Prostate gland (tissue), 2 donors: ENCODE measurements at regions not wholly inside any gene's neighbourhood (a gene's known extent, or its start where the extent isn't known, plus 50 kb on each side); places are given as distances from the start of the nearest gene placed in this dataset.

Source experiments
- DNase-seq: peaks from one replicate; pipeline ENCODE4 v3.0.0-alpha.2; 2019; ENCODE audit warnings: low spot score
- H3K27ac ChIP-seq, 2 donors: fragments of 200-600 bp; sonication (generic); 2 replicates each; pipeline ENCODE4 v1.5.1; 2017 to 2019
- H3K27me3 ChIP-seq: fragments of 200-600 bp; sonication (generic); replicated peaks from 2 replicates; pipeline ENCODE4 v1.5.1; 2019; ENCODE audit not compliant: insufficient read depth
- H3K36me3 ChIP-seq, 2 donors: fragments of 200-600 bp; sonication (generic); 1 replicate in 1 of 2; 2 replicates in 1 of 2; pipeline versions ENCODE4 v1.5.1 to v1.8.1; 2017 to 2019
- H3K4me1 ChIP-seq: fragments of 200-600 bp; sonication (generic); replicated peaks from 2 replicates; pipeline ENCODE4 v1.5.1; 2019
- H3K4me3 ChIP-seq, 2 donors: fragments of 200-600 bp; sonication (generic); 2 replicates each; pipeline ENCODE4 v1.5.1; 2017 to 2019
- H3K9me3 ChIP-seq: fragments of 200-600 bp; sonication (generic); 2 replicates; pipeline ENCODE4 v1.5.1; 2017
- CTCF ChIP-seq, 4 experiments: fragments of 200-600 bp in 2 of 4; fragments of 450-650 bp in 2 of 4; sonication (generic) in 2 of 4; IDR thresholded peaks; 1 replicate in 3 of 4; 2 replicates in 1 of 4; pipeline ENCODE4 v1.5.1; 2016 to 2019; ENCODE audit warnings: antibody characterized with exemption in 4 of 4, mild to moderate bottlenecking in 2 of 4, moderate library complexity in 2 of 4
- POLR2A ChIP-seq: fragments of 450-650 bp; IDR thresholded peaks from one replicate; pipeline ENCODE4 v1.6.1; 2016; ENCODE audit warnings: antibody characterized with exemption, mild to moderate bottlenecking
- POLR2AphosphoS5 ChIP-seq: sonication (generic); formaldehyde crosslinking; IDR thresholded peaks from one replicate; pipeline ENCODE4 v1.6.1; 2017; ENCODE audit warnings: antibody characterized with exemption
- WGBS: methylation state at CpG from one replicate; pipeline ENCODE4 v1.1.5; 2018; 5-methylcytosine and 5-hydroxymethylcytosine counted together
- intact Hi-C: fragments of 100-400 bp; cut with DNase I; formaldehyde crosslinking; loops from one replicate; pipeline ENCODE4 v1.14.2; 2022

GRCh38 chr1:218073062-218073461 is 212.0 kb upstream of the RRP15 start:
- DNase-seq, result no peak
- TF ChIP-seq POLR2A, result no peak
- no peak for TF ChIP-seq POLR2AphosphoS5
- TF ChIP-seq CTCF (IDR thresholded peaks at IDR 0.05), result no peak
- Histone ChIP-seq H3K9me3 (no peaks in the 10 kb centered on the region), H3K36me3 (no peaks in the 10 kb centered on the region), H3K4me3 (no peak overlapping the region), H3K4me1 (no peaks in the 10 kb centered on the region), H3K27ac (no peak overlapping the region), H3K27me3 (no peaks in the 10 kb centered on the region)
- intact Hi-C loops, result no loop called here

GRCh38 chr1:218078916-218079315 is 206.2 kb upstream of the RRP15 start:
- TF ChIP-seq POLR2AphosphoS5 (no peak), CTCF (IDR thresholded peaks at IDR 0.05) (no peak), POLR2A (no peak)
- H3K9me3 ChIP-seq, result no peaks in the 10 kb centered on the region
- 68% methylated on average over 3 of the region's 3 CpGs for WGBS

GRCh38 chr1:218079347-218079746 is 205.7 kb upstream of the RRP15 start:
- no peak for TF ChIP-seq CTCF (IDR thresholded peaks at IDR 0.05)
- no peak for TF ChIP-seq POLR2A
- TF ChIP-seq POLR2AphosphoS5, result no peak
- Histone ChIP-seq H3K9me3 (no peaks in the 10 kb centered on the region), H3K4me3 (no peak overlapping the region), H3K4me1 (no peaks in the 10 kb centered on the region), H3K27me3 (no peaks in the 10 kb centered on the region), H3K27ac (no peak overlapping the region), H3K36me3 (no peaks in the 10 kb centered on the region)
- intact Hi-C loops, result no loop called here
- DNase-seq, result no peak
- WGBS, result 53% methylated on average over 4 of the region's 4 CpGs

More at GRCh38 chr1:218078916-218079315, 206.2 kb upstream of the RRP15 start:
- H3K4me3 ChIP-seq, result no peak overlapping the region
- intact Hi-C loops, result no loop called here
- H3K4me1 ChIP-seq, result no peaks in the 10 kb centered on the region
- no peaks in the 10 kb centered on the region for H3K36me3 ChIP-seq
- no peak for DNase-seq
- H3K27ac ChIP-seq, result no peak overlapping the region
- H3K27me3 ChIP-seq, result no peaks in the 10 kb centered on the region

- 52% methylated on average over 5 of the region's 5 CpGs for WGBS
- no peak for TF ChIP-seq POLR2A
- no peak for TF ChIP-seq CTCF (IDR thresholded peaks at IDR 0.05)
- TF ChIP-seq POLR2AphosphoS5, result no peak
- DNase-seq, result no peak
- Histone ChIP-seq H3K9me3 (no peaks in the 10 kb centered on the region), H3K27me3 (no peaks in the 10 kb centered on the region), H3K36me3 (no peaks in the 10 kb centered on the region), H3K4me1 (no peaks in the 10 kb centered on the region), H3K27ac (no peak overlapping the region), H3K4me3 (no peak overlapping the region)
- intact Hi-C loops, result no loop called here
Observed at GRCh38 chr1:218079820-218080219, 205.3 kb upstream of the RRP15 start.

GRCh38 chr1:218080863-218081262 is 204.2 kb upstream of the RRP15 start:
- TF ChIP-seq POLR2AphosphoS5 (no peak), CTCF (IDR thresholded peaks at IDR 0.05) (no peak), POLR2A (no peak)
- intact Hi-C loops, result no loop called here
- Histone ChIP-seq H3K9me3 (no peaks in the 10 kb centered on the region), H3K27ac (no peak overlapping the region), H3K27me3 (no peaks in the 10 kb centered on the region), H3K4me3 (no peak overlapping the region), H3K36me3 (no peaks in the 10 kb centered on the region), H3K4me1 (no peaks in the 10 kb centered on the region)
- 86% methylated on average over 5 of the region's 5 CpGs for WGBS
- DNase-seq, result no peak
